Prostate gland (tissue), 1 donor: ENCODE measurements at regions not wholly inside any gene's neighbourhood (a gene's known extent, or its start where the extent isn't known, plus 50 kb on each side); places are given as distances from the start of the nearest gene placed in this dataset.

Experiments used
- POLR2A ChIP-seq: fragments of 450-650 bp; IDR thresholded peaks from one replicate; pipeline ENCODE4 v1.6.1; 2016; ENCODE audit warnings: antibody characterized with exemption, mild to moderate bottlenecking
- POLR2AphosphoS5 ChIP-seq: sonication (generic); formaldehyde crosslinking; IDR thresholded peaks from one replicate; pipeline ENCODE4 v1.6.1; 2017; ENCODE audit warnings: antibody characterized with exemption

- no peak for TF ChIP-seq POLR2AphosphoS5
- TF ChIP-seq POLR2A: no peak
These were observed 92.9 kb upstream of the ARHGEF7 start for GRCh38 chr13:111022241-111022640.
